ENCODE measurements at regions not wholly inside any gene's neighbourhood (a gene's known extent, or its start where the extent isn't known, plus 50 kb on each side); places are given as distances from the start of the nearest gene placed in this dataset.

GRCh38 chr15:69991551-69991980 lies 106.2 kb downstream of the TLE3 start:
- TF ChIP-seq, protein P1, sequence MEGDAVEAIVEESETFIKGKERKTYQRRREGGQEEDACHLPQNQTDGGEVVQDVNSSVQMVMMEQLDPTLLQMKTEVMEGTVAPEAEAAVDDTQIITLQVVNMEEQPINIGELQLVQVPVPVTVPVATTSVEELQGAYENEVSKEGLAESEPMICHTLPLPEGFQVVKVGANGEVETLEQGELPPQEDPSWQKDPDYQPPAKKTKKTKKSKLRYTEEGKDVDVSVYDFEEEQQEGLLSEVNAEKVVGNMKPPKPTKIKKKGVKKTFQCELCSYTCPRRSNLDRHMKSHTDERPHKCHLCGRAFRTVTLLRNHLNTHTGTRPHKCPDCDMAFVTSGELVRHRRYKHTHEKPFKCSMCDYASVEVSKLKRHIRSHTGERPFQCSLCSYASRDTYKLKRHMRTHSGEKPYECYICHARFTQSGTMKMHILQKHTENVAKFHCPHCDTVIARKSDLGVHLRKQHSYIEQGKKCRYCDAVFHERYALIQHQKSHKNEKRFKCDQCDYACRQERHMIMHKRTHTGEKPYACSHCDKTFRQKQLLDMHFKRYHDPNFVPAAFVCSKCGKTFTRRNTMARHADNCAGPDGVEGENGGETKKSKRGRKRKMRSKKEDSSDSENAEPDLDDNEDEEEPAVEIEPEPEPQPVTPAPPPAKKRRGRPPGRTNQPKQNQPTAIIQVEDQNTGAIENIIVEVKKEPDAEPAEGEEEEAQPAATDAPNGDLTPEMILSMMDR (IDR thresholded peaks at IDR 0.05): no peak
- TF ChIP-seq POLR2A (IDR thresholded peaks at IDR 0.05): no peak
- no peak for TF ChIP-seq POLR2AphosphoS5 (IDR thresholded peaks at IDR 0.05)

All from gastroesophageal sphincter (tissue), 3 donors.